Posterior vena cava (tissue), 2 donors: ENCODE measurements at regions not wholly inside any gene's neighbourhood (a gene's known extent, or its start where the extent isn't known, plus 50 kb on each side); places are given as distances from the start of the nearest gene placed in this dataset.

Source experiments
- DNase-seq: peaks from one replicate; pipeline ENCODE4 v3.0.0-alpha.2; 2020; ENCODE audit warnings: low spot score
- intact Hi-C, 2 donors: fragments of 100-400 bp; cut with DNase I; formaldehyde crosslinking; loops; one replicate each; pipeline versions ENCODE4 v1.14.1 to v1.14.2; 2022 to 2023
- donor health status: DM: yes; HTN: yes; CAD: no.
- donor health status: DM: yes; HTN: yes; CAD: no.

DNA sequence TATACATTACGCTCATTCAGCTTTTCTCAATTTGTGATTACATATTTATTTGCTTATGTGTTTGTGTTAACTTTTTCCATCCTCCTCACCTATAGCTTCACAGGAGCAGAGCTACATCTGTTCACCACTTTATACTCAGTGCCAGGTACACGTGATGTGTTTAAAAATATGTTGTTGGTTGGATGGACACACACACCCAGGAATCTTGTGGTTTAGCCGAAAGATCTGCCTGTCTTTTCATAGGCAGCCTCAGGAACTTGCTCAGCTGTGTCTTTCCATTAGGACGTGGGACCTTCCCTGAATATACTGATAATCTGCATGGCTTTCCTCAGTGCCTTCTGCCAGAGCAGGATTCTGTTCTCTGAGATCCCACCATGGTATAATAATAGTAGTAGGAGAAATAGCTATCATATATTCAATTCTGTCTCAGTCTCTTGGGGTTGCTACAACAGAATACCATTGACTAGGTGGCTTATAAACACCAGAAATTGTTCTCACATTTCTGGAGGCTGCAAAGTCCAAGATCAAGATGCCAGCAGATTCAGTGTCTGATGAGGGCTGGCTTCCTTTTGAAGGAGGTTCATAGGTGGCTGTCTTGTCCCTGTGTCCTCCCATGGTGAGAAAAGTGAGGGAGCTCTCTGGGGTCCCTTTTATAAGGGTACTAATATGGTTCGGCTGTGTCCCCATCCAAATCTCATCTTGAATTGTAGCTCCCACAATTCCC, 50.0 kb upstream of the SOD3 start:
- DNase-seq: no peak
- intact Hi-C loops: no loop called here
